ENCODE measurements at regions not wholly inside any gene's neighbourhood (a gene's known extent, or its start where the extent isn't known, plus 50 kb on each side); places are given as distances from the start of the nearest gene placed in this dataset.
A peak's percentile ranks its signal among the peaks of the same experiment; 100 is the strongest.

- DNase-seq (ENCODE audit: low spot score) = no peak
Measured at GRCh38 chr5:62029303-62029702, 276.7 kb upstream of the KIF2A start.

DNA sequence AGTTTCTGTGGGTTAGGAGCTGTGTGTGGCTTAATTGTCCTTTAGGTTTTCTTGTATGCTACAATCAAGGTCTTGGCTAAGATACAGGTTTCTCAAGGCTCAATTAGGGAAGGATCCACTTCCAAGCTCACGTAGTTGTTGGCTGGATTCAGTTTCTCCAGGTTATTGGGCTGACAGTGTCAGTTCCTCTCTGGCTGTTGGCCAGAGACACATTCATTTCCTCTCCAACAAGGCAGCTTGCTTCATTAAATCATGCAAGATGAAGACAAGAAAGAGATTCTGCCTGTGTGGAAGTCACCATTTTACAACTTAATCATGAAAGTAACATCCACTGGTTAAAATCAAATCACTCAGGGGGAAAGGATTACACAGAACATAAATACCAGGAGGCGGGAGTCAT, 275.7 kb upstream of the KIF2A start:
- DNase-seq (ENCODE audit: low spot score) = no peak

GRCh38 chr5:62038024-62038423, 268.0 kb upstream of the KIF2A start:
- DNase-seq (ENCODE audit: low spot score) = no peak

GRCh38 chr5:62041156-62041756, 264.8 kb upstream of the KIF2A start:
- DNase-seq (ENCODE audit: low spot score) = no peak

DNA sequence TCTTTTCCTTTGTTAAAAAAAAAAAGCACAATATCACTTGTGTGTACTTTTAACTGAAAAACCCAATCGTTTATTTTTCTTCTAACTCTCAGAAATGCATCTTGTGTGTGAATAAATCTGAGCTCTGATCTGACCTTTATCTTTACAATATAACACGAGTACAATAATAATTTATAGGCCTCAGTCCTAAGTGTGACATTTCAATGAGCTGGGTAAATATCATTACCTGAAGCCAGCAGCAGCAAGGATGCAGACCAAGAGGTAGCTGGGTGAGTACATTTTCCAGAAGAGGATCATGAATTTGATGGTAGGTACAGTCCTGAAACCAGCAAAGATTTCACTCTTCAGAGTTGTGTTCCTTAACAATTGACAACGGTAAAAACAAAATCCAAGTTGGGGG, 264.0 kb upstream of the KIF2A start:
- no peak for DNase-seq (ENCODE audit: low spot score)

DNA sequence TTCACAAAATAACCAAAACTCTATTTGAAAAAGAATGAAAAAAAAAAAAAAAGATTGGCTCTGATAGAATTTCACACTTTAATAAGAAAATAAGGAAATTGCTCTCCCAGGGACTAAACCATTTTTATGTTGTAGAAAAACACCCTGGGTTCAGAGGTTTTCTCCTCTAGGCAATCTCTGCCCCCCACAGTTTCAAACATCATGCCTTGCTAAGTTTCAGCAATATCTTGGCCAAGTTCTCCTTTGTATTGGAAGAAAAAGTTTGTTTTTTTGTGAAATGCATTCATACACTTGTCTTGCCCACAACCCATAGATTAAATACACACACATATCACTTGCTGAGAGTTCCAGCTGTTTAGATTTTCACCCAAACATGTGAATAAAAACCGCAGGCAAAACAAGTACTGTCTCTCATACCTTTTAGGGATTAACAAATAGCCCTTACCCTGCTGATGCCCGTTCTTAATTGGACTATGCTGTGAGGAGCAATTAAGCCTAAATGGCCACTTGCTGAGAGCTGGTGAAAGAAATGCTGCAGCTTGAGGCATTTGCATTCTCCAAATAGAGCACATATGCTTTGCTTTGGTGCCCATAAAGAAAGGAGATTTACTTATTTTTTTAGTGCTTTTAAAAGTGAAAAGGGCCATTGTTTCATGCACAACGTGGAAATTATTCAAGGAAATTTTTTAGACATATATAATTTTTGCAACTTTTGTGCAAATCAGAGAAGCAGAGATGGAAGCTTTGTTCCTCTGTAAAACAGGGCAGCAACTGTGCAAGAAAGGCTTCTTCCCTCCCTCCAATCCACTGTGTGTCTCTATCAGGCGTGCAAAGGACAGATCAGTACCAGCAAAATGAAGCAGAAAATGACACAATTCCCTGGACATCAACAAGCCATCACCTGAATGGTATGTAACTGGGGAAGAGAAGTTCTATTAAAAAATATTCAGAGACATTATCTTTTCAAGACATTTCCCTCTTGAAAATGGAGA, 262.4 kb upstream of the KIF2A start:
- peak; percentile 41 for DNase-seq (ENCODE audit: low spot score)

GRCh38 chr5:62044989-62045388, 261.0 kb upstream of the KIF2A start:
- no peak for DNase-seq (ENCODE audit: low spot score)

DNA sequence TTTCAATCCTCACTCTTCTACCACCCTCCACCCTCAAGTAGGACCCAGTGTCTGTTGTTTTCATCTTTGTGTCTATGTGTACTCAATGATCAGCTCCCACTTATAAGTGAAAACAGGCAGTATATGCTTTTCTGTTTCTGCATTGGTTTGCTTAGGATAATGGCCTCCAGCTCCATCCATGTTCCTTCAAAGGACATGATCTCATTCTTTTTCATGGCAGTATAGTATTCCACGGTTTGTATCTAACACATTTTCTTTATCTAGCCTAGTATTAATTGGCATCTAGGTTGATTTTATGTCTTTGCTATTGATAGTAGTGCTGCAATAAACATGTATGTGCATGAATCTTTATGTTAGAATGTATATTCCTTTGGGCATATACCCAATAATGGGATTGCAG, 259.8 kb upstream of the KIF2A start:
- no peak for DNase-seq (ENCODE audit: low spot score)

DNA sequence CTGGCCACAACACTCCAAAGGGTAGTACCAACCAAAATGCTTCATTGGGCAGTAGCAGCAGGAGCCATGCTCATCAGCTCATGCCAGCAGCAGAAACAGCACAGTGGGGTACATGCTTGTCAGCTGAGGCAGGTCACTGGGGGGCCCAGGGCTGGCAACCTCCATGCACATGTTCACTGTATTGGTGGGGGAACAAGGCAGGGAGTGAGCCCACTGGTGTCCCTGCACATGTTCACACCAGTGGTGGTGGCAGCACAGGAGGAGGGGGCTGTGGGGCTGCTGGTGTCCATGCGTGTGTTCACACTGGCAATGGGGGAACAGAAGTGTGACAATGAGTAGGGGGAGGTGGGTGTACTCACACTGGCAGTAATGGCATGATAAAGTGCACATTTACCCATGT, 254.3 kb upstream of the KIF2A start:
- no peak for DNase-seq (ENCODE audit: low spot score)

GRCh38 chr5:62059960-62060359, 246.0 kb upstream of the KIF2A start:
- no peak for DNase-seq (ENCODE audit: low spot score)

- no peak for DNase-seq (ENCODE audit: low spot score)
Measured at GRCh38 chr5:62065050-62065449, 241.0 kb upstream of the KIF2A start.

DNA sequence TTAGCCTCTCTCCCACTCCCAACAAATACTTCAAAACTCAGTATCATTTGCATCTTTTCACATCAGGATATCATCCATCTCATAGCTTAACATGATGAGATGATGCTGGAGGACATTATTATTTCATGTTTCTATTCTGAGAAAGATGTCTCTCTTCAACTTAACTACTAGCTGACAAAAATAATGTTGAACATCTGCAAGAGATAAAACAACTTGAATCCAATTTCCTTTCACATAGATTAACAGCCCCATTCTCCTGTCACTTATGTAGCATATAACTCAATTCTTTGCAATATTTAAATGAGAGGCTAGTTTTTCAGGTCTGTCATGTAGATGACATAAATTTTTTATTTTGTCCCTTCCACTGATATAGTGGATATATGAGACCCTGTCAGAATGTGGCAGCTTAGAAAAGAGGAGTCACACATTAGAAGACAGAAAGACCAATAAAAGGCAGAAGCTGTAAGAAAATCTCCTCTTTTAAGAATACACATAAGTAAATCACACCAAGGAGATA, 239.2 kb upstream of the KIF2A start:
- no peak for DNase-seq (ENCODE audit: low spot score)

- DNase-seq (ENCODE audit: low spot score) = no peak
Measured at GRCh38 chr5:62068554-62068953, 237.5 kb upstream of the KIF2A start.

- no peak for DNase-seq (ENCODE audit: low spot score)
Measured at GRCh38 chr5:62077387-62077786, 228.6 kb upstream of the KIF2A start.

DNA sequence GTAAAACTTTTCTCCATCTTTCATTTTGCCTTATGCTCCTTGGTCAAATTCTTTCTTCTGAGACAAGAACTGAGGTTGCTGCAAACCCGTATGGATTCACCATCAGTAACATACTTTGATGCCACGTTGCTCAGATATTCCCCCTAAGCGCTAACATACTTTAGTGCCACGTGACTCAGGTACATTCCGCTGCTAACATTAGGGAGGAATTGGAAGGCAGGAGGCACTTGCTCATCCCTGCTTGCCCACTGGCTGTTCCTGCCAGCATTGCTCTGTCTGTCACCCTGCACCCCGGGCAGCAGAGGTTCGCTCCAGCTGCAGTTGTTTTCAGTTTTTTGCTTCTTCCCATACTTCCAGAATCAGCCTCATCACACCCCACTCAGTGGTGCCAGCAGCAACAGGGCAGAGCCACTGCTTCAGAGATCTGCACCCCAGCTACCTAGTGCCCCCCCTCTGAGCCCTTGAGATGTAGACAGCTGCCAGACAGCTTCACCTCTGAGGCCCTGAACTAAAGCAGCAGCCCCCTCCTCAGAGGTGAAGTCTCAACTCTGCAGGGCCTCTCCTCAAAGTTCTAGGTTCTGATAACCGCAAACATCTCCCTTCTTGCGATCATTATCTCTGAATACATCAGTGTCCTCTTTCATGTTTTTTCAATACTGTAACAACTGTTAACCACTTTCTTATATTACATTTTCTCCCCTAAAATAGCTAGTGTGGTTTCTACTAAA, 228.0 kb upstream of the KIF2A start:
- no peak for DNase-seq (ENCODE audit: low spot score)

GRCh38 chr5:62082370-62082801, 223.6 kb upstream of the KIF2A start:
- no peak for DNase-seq (ENCODE audit: low spot score)

- no peak for DNase-seq (ENCODE audit: low spot score)
Measured at GRCh38 chr5:62083247-62083646, 222.8 kb upstream of the KIF2A start.

DNA sequence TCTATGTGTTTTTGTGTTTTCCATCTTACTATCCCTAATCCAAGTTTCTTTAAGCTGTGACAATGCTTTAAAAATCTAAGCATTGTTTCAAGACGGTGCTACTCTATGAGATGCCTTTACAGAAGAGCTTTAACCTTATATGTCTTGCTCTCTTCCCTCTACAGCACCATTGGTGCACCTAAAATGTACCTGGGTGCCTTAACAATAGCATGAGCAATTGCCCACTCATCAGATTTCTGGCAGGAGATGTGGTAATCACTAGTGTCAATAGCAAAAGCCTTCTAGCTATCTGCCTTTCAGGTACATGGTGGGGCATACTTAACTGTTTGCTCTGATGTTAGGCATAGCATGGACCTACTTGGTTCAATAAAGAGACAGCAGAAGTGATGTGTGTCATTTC, 222.3 kb upstream of the KIF2A start:
- DNase-seq (ENCODE audit: low spot score) = no peak

GRCh38 chr5:62084391-62084790, 221.6 kb upstream of the KIF2A start:
- no peak for DNase-seq (ENCODE audit: low spot score)

DNA sequence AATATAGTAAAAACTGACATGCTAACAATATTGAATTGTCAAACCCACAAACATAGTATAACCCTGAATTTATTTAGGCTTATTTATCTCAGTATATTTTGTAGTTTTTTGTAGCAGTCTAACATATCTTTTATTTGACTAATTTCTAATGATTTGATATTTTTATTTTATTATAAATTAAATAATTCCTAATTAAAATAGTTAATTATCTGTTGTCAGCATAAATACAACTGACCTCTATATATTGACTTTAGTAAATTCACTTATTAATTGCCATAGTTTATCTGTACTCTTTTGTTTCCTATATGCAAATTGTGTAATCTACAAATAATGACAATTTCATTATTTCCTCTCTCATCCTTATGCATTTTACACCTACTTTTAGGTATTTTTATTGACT, 215.1 kb upstream of the KIF2A start:
- no peak for DNase-seq (ENCODE audit: low spot score)

DNA sequence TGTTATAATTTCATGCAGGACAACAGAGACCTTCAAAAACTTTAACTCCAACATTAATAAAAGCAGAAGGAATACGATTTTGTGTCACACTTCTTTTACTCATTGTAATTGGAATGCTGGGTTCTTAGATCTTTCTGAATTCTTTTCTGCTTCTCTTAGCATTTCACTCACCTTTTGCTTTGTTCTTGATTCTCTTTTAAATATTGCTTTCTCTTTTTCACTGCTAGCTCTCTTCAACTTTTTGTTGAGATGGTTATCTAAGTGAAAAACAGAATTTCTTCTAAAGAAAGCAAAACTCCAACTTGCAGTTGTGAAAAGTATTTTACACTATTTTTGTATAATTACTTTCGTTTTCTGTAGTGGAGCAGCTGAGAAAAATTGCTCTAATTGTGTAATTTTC, 212.6 kb upstream of the KIF2A start:
- no peak for DNase-seq (ENCODE audit: low spot score)

- DNase-seq (ENCODE audit: low spot score) = peak; percentile 58
Measured at GRCh38 chr5:62093976-62094375, 212.0 kb upstream of the KIF2A start.

DNA sequence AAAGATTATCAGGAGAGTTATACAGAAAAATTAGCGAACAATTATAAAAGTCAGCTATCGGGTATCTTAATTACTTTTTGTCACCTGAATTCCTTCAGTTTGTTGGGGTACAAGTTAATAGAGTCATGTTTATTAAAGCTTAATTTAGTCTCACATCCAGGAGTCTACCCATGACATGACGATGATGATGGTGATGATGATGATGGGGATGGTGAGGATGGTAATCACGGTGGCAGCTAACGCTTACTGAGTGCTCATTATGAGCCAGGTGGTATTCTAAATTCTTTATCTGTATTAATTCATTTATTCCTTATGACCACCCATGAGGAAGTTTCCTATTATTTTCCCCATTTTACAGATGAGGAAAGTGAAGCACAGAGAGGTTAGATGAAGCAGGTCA, 208.6 kb upstream of the KIF2A start:
- no peak for DNase-seq (ENCODE audit: low spot score)

Data from iPS-NIHi11 (cell line).